ENCODE measurements at regions not wholly inside any gene's neighbourhood (a gene's known extent, or its start where the extent isn't known, plus 50 kb on each side); places are given as distances from the start of the nearest gene placed in this dataset.

DNA sequence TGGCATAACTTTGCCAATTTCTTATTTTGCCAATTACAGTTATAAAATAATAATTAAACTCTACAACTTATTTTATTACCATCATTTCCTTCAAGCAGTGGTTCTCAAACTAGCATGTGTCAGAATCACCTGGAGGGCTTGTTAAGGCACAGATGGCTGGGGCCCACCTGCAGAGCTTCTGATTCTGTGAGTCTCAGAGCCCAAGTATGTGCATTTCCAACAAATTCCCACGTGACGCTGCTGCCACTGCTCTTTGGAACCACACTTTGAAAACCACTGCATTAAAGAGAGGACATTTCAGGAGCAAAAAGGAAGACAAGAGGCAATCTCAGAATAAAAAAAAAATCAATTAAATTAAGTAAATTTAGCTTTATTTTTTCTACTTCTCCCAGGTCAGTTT lies 94.0 kb upstream of the HNRNPA3 start:
- DNase-seq, result no peak

DNA sequence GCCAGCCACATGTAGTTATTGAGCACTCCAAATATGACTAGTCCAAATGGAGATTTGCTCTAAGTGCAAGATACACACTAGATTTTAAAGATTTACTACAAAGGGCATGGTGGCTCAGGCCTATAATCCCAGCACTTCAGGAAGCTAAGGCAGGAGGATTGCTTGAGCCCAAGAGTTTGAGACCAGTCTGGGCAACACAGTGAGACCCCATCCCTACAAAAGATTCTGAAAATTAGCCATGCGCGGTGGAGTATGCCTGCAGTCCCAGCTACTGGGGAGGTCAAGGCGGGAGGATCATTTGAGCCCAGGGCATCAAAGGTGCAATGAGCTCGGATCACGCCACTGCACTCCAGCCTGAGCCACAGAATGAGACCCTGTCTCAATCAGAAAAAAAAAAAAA lies 93.5 kb upstream of the HNRNPA3 start:
- no peak for DNase-seq

DNA sequence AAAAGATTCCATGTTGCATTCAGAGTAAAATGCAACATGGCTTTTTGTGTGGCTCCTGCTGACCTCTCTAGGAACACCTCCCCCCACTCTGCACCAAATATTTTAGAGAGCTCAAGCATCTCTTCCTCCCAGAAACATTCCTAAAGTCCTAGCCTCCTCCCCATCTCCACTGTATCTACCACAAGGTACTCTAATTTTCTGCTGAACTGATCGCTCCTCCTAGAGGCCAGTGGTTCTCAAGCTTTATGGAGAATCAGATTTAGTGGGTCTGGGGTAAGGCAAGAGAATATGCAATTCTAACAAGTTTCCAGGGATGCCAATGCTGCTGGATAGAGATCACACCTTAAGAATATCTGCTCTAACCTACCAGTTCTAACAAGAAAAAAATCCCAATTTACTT lies 89.5 kb upstream of the HNRNPA3 start:
- DNase-seq, result no peak

DNA sequence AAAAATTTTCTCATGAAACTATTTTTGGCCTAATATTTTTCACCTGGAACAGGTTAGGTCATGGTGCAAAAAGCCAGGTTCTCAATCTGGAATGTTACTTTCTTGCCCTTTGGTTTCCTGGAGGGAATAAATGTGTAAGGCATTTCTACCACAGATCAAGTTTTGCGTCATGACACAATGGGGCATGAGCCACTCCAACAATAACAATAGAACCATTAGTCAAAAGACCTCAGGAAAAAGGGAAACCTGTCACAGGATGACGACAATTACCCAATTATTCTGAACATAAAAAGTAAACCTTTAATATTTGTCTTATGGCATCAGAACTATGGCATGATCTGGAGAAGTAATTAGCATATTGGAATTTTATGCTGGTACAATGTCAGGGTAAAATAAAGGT lies 88.2 kb upstream of the HNRNPA3 start:
- no peak for DNase-seq

DNA sequence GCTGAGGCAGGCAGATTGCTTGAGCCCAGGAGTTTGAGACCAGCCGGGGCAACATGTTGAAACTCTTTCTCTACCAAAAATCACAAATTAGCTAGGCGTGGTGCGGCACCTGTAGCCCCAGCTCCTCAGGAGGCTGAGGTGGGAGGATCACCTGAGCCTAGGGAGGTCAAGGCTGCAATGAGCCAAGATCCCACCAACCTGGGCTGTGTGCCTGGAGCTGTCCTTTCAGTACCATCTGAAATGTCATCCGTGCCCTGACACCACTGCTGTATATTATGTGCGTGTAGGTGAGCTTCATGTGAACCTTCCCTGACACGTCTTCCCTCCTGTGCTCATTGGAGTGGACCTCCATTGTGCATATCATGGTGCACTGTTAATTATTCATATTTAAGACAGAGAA lies 84.8 kb upstream of the HNRNPA3 start:
- DNase-seq, result no peak

DNA sequence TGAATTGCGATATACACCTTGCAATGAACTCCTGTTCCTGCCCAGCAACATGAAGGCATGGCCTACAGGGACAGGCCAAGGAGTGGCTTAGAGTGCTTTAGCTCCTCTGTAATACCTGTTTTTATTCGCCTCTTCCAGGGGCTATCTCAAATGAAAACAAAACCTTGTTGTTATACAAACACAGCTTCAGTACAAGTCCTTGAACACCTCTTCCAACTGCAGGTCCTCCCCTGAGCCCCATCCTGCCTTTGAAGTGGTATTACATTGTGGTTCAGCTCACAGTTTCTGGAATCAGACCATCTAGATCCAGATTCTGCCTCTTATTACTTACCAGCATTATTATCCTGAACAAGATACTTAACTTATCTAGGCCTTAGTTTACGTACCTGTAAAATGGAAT lies 83.0 kb upstream of the HNRNPA3 start:
- DNase-seq, result no peak

DNA sequence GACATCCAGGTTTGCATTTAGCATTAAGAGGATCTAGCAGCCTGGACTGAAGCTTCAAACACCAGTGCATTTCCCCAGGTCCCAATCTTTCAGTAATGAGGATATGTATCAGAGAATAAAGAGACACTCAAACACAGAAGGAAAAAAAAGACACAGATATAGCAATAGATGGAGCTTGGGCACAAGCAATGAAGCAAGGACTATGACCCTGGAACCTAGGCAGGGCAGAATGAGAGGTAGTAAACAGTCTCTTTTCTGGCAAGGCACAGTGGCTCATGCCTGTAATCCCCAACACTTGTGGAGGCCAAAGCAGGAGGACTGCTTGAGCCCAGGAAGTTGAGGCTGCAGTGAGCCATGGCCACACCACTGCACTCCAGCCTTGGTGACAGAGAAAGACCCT lies 80.7 kb upstream of the HNRNPA3 start:
- no peak for DNase-seq

DNA sequence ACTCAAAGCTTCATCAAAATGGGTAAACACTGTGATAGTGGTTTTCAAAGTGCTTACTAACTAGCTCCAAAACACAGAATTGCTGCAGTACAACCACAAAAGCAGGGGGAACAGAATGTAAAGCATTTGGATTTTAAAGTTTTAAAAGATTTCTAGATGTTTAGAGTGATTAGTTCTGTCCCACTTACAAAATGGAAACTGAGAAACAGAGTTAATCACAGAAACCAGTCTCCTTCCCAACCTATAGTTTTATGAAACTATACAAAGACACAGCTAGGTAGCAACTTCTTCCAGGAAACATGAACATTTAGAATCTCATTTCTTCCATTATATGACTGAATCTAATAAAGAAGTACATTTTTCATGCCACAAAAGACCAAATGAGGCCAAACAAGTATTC lies 73.8 kb upstream of the HNRNPA3 start:
- no peak for DNase-seq

DNA sequence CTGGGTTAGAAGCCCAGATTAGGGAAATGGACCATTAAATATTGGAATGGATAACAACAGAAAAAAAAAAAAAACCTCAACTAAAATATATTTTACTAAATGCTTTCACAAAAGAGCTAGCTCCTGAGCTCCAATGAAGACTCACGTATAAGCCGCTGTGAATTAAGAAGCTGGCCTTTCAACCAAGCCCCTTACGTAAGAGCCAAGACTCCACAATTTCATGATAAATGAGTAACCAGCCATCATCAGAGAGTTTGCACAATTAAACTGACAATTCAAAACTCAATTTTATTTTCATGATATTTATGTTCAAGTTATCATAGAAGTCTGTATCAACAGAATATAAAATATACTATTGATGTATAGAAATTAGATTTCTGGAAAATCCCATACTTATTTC lies 70.7 kb upstream of the HNRNPA3 start:
- DNase-seq, result no peak

DNA sequence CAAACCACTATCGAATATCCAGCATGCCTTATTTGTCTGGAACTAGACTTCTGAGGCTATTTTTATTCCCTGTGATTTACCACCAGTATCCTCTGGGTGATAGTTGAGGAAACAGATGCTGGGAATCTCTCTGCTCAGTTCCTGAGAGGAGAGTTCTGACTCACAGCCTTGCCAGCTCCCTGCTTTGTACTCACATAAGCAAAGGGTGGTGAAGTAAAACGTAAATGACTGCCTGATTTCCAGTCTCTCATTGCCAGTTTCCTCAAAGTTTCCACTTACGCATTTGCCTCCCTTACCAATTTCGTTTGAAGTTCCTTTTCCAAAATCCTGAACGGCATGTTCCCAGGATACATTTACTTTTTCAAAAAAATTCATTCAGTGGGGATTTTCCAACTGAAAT lies 69.2 kb upstream of the HNRNPA3 start:
- DNase-seq, result no peak

DNA sequence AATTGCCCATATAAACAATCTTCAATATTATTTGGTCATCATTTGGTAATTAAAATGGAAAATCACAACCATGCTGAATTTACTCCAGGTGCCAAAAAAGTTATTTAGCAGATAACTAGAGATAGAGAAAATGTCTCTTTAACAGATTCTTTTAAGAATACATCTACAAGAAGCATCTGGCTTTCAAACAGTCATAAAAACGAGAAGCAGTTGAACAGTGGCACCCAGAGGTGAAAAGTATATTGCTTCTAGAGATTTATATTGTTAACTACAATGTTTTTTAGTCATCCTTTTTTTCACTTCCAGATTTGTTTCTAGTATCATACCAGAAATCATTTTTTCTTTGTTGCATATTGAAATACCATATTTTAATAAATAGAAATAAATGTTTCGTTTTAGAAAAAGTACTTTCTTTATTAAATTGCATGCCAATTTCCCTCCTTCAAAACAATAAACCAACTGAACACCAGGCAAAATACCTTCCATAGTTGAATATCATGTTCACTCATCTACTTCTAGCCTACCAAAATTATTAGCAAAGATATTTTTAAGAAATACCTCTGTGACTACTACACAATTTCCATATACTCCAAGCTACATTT lies 65.4 kb upstream of the HNRNPA3 start:
- peak in 1 of 2 donors; percentile 56 for DNase-seq

DNA sequence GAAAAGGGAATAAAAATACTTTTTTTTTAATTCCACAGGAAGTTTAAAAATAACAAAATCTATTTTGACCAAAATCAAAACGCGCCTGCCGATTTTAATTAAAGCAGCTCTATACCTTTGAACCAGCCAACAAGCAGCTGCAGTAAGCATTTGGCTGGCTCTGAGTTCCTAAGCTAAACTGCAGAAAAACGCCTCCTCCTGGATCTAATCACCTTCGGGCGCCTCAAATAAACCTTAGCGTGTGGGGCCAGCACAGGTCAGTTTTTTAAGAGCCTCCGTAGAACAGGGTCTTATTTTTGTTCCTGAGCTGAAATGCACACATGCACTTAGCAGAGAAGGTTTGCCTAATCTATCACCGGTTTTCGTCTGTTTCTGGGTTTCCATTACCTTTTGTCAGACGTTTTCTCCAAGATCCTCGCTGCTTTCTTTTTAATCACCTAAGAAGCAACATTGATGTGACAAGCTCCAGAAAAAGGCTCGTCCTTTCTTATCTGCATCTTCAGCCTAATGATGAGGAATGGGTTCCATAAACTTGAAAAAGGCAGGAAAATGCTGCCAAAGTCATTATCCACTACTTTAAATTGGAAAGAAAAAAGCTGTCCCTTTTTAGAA lies 64.7 kb upstream of the HNRNPA3 start:
- DNase-seq, result no peak

DNA sequence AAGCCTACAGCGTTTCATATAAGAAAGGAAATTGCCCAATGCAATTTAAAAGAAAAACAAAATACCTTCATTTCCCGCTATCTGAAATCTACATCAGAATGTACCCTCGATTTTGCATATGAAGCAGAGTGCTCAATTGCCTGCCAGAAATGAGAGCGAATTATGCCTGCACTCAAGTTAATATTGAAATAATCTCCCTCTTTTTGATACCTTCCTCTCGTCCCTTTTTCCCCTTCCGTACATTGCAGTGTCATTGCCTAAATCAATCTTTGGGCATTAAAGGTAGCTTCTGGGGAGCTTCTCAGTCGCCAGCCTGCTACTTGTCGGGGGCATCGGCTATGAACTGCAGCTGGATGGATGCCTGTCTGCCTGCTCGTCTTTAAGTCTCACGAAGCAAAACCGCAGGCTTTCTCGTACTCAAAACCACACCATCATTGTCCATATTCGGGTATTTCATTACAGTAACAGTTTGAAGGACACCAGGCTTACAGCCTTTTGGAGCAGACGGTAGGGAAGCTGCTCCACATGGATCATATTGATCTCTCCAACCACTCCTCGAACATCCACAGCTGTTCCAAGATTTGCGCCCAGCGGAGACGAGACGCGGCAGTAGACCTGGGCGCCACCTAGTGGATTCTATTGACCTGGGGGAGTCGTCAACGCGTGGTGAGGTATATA lies 64.0 kb upstream of the HNRNPA3 start:
- peak; percentile 64 to 74 for DNase-seq

DNA sequence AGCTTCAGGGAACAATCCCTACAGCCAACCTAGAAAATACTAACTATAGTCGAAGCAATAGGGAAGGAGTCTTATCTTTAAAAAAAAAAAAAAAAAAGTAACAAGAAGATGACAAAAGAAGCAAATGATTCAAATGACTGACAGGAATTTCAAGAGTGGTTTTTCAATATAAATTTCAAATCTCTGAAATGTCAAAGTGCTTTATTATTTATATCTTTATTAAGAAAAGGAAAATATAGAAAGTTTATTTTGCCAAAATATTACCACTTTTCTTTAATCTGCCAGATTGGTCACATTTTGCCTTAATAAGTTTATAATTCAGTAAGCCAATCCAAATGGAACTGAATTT lies 63.5 kb upstream of the HNRNPA3 start:
- no peak for DNase-seq

DNA sequence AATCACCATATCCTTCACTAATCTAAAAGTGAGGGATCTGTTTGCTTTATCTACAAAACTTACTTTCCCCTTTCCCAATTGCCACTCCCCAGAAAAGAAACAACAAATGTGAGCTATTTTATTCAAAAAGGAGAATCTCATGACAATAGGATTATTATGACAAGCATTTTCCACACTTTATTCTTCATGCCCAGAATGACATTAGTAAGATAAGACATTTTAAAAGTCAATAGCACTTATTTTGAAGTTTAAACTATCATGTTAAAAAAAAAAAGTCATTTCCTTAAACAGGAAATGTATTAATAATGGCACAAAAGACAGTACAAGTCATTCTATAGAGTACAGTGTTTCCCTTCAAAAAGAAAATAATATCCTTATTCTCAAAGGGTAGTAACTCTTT lies 58.8 kb upstream of the HNRNPA3 start:
- DNase-seq, result no peak

DNA sequence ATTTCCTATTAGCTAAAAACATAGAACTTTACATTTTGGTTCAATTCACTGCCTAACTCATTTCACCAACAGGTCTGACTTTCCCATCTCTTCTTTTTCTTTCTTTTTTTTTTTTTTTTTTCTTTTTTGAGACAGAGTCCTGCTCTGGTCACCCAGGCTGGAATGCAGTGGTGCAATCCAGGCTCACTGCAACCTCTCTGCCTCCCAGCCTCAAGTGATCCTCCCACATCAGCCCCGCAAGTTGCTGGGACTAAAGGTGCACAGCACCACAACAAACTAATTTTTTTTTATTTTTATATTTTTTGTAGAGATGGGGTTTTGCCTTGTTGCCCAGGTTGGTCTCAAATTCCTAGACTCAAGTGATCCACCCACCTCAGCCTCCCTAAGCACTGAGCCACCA lies 57.8 kb upstream of the HNRNPA3 start:
- DNase-seq, result no peak

DNA sequence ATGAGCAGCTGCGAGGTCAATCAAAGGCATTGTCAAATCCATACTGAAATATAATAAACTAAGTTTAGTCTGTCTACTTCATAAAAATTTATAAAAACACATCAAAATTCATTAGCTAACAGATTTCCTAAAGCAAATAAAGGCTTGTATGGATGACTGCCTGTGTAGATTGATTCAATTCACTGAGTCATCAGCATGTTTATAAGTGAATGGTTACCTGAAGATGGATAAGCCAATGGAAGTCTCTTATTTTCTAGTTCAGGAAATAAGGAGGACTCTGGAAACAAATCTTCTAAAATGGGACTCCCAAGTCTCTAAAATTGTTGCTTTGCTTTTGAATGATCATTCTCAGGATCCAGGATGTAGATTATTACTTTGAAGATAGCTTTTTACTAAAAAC lies 57.0 kb upstream of the HNRNPA3 start:
- no peak for DNase-seq

DNA sequence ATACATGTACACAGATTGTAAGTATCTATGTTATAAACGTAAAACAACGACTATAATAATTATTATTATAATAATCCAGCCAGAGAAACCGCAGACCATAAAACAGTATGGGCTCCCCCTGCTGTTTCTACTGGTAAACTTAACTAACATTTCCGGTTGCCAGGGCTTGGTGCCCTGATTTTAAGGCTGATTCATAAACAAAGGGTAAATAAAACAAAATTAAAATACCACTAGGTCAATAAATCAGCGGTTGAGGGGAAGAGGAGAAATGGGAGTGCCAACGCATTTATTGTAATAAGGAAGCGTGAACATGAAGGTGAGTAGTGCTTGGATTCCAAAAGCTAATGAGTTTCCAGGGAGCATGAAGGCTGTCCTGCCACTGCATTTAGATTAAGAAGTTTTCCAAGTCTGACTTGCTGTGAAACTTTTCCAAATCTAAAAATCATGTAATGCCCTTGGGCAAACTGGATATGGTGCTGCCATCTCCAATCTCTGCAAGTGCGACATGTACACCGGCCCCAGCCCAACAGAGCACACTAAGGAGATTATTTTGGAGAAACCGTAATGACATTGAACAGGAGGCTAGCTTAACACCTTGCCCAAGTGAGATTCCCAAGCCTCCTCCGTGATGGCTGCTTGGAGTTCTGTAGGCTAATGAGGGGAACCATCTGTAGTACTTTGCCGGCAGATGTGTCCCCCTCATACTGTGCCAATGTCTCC lies 50.7 kb upstream of the HNRNPA3 start:
- DNase-seq, result no peak
